ENCODE measurements at regions not wholly inside any gene's neighbourhood (a gene's known extent, or its start where the extent isn't known, plus 50 kb on each side); places are given as distances from the start of the nearest gene placed in this dataset.

DNA sequence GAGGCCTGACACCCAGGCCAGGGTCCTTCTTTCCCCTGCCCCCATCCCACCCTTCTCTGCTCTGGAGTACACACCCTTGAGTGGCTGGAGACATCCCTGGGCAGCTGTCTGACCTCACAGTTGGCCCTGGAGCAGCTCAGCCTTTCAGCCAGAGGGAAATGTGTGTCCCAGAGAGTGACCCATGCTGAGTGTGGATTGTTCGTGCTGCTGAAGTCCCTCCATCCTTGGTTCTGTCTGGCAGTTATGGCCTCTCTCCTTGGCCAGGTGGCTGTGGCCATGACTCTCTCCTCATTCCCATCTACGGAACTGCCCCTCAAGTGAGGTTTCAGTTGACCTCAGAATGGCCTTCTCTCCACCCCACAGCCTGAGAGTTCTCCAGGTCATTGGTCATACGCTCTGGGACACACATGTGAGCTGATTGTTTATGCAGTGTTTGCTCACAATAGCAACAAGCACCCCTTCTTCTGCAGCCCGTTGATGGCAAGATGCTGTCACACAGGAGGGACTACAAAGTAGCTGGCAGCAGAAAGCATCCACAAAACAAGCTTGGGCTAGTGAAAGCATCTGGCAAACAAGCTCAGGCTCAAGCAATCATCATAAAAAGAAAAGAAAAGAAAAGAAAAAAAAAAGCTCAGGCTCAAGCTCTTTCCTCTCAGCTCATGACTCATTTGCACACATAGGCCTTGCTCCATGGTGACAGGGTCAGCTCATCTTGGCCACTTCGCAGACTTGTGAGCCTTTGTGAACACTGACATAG is 55.3 kb upstream of the ITGA11 start:
- Histone ChIP-seq H3K4me3 (no peak overlapping the region), H3K27ac (peak overlapping the region; percentile 61), H3K36me3 (no peaks in the 10 kb centered on the region), H3K9me3 (no peaks in the 10 kb centered on the region), H3K27me3 (peaks cover 3% of the 10 kb centered on the region), H3K4me1 (peaks cover 32% of the 10 kb centered on the region)
- TF ChIP-seq, protein P1, sequence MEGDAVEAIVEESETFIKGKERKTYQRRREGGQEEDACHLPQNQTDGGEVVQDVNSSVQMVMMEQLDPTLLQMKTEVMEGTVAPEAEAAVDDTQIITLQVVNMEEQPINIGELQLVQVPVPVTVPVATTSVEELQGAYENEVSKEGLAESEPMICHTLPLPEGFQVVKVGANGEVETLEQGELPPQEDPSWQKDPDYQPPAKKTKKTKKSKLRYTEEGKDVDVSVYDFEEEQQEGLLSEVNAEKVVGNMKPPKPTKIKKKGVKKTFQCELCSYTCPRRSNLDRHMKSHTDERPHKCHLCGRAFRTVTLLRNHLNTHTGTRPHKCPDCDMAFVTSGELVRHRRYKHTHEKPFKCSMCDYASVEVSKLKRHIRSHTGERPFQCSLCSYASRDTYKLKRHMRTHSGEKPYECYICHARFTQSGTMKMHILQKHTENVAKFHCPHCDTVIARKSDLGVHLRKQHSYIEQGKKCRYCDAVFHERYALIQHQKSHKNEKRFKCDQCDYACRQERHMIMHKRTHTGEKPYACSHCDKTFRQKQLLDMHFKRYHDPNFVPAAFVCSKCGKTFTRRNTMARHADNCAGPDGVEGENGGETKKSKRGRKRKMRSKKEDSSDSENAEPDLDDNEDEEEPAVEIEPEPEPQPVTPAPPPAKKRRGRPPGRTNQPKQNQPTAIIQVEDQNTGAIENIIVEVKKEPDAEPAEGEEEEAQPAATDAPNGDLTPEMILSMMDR (IDR thresholded peaks at IDR 0.05) = no peak
- no peak for TF ChIP-seq POLR2AphosphoS5 (IDR thresholded peaks at IDR 0.05)
- 38% methylated on average over 4 of the region's 5 CpGs for WGBS
- DNase-seq (ENCODE audit: low spot score in 2 of 2) = peak in 1 of 2 donors; percentile 40

- no peak for DNase-seq (ENCODE audit: low spot score in 2 of 2)
- no peaks in the 10 kb centered on the region for H3K36me3 ChIP-seq
- H3K4me3 ChIP-seq = no peak overlapping the region
- peaks cover 7% of the 10 kb centered on the region for H3K27me3 ChIP-seq
- H3K27ac ChIP-seq = no peak overlapping the region
- TF ChIP-seq EP300 (IDR thresholded peaks at IDR 0.05) = no peak
- no peak for TF ChIP-seq POLR2AphosphoS5 (IDR thresholded peaks at IDR 0.05)
- no peak for TF ChIP-seq POLR2A (IDR thresholded peaks at IDR 0.05)
- TF ChIP-seq, protein P1 (IDR thresholded peaks at IDR 0.05) = no peak
- WGBS = 78% methylated on average over 5 of the region's 5 CpGs
- peaks cover 32% of the 10 kb centered on the region for H3K4me1 ChIP-seq
- H3K9me3 ChIP-seq = no peaks in the 10 kb centered on the region
Measured at GRCh38 chr15:68488290-68488689, 56.3 kb upstream of the ITGA11 start.

DNA sequence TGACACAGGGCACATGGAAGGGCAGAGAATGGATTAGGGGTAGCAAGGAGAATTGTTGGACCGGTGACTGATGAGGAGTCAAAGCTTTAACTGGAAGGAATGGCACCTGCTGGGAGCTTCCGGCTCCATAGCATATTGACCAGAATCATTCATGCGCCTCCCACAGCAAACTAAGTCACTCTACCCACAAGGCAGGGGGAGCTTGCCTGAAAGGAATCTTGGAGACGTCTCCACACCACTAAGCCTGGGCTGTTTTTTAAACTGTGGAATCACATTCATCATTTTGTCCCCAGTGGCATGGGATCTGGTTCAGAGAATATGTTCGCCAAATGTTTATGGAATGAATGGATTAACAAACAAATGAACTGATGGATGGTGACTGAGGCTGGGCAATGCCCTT is 57.0 kb upstream of the ITGA11 start:
- Histone ChIP-seq H3K27me3 (peaks cover 8% of the 10 kb centered on the region), H3K4me1 (peaks cover 32% of the 10 kb centered on the region), H3K9me3 (no peaks in the 10 kb centered on the region), H3K27ac (no peak overlapping the region), H3K36me3 (no peaks in the 10 kb centered on the region), H3K4me3 (no peak overlapping the region)
- peak in 1 of 2 donors; percentile 23 for DNase-seq (ENCODE audit: low spot score in 2 of 2)
- 82% methylated on average over 5 of the region's 5 CpGs for WGBS
- TF ChIP-seq POLR2AphosphoS5 (IDR thresholded peaks at IDR 0.05) = no peak
- TF ChIP-seq EP300 (IDR thresholded peaks at IDR 0.05) = no peak
- TF ChIP-seq POLR2A (IDR thresholded peaks at IDR 0.05) = no peak

DNA sequence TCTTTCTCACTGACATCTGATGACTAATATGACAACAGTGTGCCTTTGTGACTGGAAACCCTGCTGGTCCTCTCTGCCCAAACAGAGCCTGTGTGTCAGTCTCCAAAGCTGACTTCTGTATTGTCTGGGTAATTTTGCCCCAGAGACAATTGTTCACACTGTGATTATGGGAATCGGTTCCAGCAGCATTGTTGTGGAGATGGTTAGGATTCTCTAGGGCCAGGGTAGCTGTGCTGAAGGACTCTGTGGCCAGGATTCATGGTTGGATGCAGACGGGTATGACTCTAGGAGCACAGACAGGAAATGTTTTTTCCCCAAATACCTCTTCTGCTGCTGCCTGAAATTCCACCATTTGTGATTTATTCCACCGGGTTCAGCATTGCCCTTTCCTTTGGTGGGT is 57.5 kb upstream of the ITGA11 start:
- Histone ChIP-seq H3K4me1 (peaks cover 29% of the 10 kb centered on the region), H3K36me3 (no peaks in the 10 kb centered on the region), H3K27me3 (peaks cover 8% of the 10 kb centered on the region), H3K4me3 (no peak overlapping the region), H3K27ac (no peak overlapping the region), H3K9me3 (no peaks in the 10 kb centered on the region)
- TF ChIP-seq EP300 (IDR thresholded peaks at IDR 0.05) = no peak
- TF ChIP-seq POLR2A (IDR thresholded peaks at IDR 0.05) = no peak
- no peak for TF ChIP-seq POLR2AphosphoS5 (IDR thresholded peaks at IDR 0.05)
- TF ChIP-seq, protein P1 (IDR thresholded peaks at IDR 0.05) = no peak
- peak in 1 of 2 donors; percentile 8 for DNase-seq (ENCODE audit: low spot score in 2 of 2)
- 66% methylated on average over 3 of the region's 3 CpGs for WGBS

GRCh38 chr15:68491415-68492106 is 59.6 kb upstream of the ITGA11 start:
- H3K4me3 ChIP-seq = no peak overlapping the region
- TF ChIP-seq, protein P1 (IDR thresholded peaks at IDR 0.05) = no peak
- TF ChIP-seq EP300 (IDR thresholded peaks at IDR 0.05) (no peak), POLR2A (IDR thresholded peaks at IDR 0.05) (no peak), POLR2AphosphoS5 (IDR thresholded peaks at IDR 0.05) (no peak)
- peak in 1 of 2 donors; percentile 26 for DNase-seq (ENCODE audit: low spot score in 2 of 2)
- H3K36me3 ChIP-seq = no peaks in the 10 kb centered on the region
- H3K27me3 ChIP-seq = peaks cover 8% of the 10 kb centered on the region
- no peak overlapping the region for H3K27ac ChIP-seq
- WGBS = 91% methylated on average over 5 of the region's 5 CpGs
- H3K9me3 ChIP-seq = no peaks in the 10 kb centered on the region
- peaks cover 9% of the 10 kb centered on the region for H3K4me1 ChIP-seq

All from suprapubic skin (tissue), 4 donors.